ENCODE measurements at regions not wholly inside any gene's neighbourhood (a gene's known extent, or its start where the extent isn't known, plus 50 kb on each side); places are given as distances from the start of the nearest gene placed in this dataset.

- Mint-ChIP-seq H3K4me3 (no peak overlapping the region), H3K27me3 (peaks cover 0 to 8% (median 7%) of the 10 kb centered on the region in 5 donors), H3K9me3 (no peaks in the 10 kb centered on the region), H3K4me1 (peaks cover 0 to 3% (median 0%) of the 10 kb centered on the region in 4 donors), H3K36me3 (no peaks in the 10 kb centered on the region), H3K27ac (no peak overlapping the region)
- POLR2A ChIA-PET = no interaction called here
- DNase-seq = no peak
- no peak for ATAC-seq
Observed at GRCh38 chr15:61527836-61528580, 298.9 kb upstream of the RORA start.

GRCh38 chr15:61524545-61524944, 295.4 kb upstream of the RORA start:
- POLR2A ChIA-PET = no interaction called here
- ATAC-seq (no peak), DNase-seq (no peak)
- no peak overlapping the region for H3K27ac Mint-ChIP-seq
- no peak overlapping the region for H3K4me3 Mint-ChIP-seq
- no peaks in the 10 kb centered on the region for H3K9me3 Mint-ChIP-seq
- H3K4me1 Mint-ChIP-seq = peaks cover 0 to 3% (median 0%) of the 10 kb centered on the region in 4 donors
- H3K27me3 Mint-ChIP-seq = peaks cover 0 to 7% (median 2%) of the 10 kb centered on the region in 5 donors
- no peaks in the 10 kb centered on the region for H3K36me3 Mint-ChIP-seq

DNA sequence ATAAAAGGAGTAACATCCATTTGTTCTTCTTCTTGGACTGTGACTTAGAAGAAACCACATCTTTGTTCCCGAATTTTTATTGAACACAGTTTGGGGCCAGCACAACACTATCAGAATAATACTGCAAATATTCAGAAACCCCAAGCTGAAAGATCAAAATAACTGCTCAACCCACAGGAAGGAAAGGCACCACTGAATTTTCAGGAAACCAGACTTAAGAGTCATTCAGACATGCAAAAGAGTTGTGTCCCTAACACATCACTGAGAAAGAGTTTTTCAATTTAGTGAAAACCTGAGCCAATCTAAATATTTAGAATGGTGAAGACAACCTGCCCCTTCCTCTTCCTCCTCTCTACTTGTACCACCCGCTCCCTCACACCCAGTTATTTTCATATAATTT, 295.0 kb upstream of the RORA start:
- POLR2A ChIA-PET = no interaction called here
- H3K4me1 Mint-ChIP-seq = peaks cover 0 to 3% (median 0%) of the 10 kb centered on the region in 4 donors
- H3K4me3 Mint-ChIP-seq = no peak overlapping the region
- H3K27me3 Mint-ChIP-seq = peaks cover 0 to 10% (median 4%) of the 10 kb centered on the region in 5 donors
- no peaks in the 10 kb centered on the region for H3K9me3 Mint-ChIP-seq
- no peak for ATAC-seq
- H3K27ac Mint-ChIP-seq = no peak overlapping the region
- H3K36me3 Mint-ChIP-seq = no peaks in the 10 kb centered on the region
- no peak for DNase-seq

- H3K27me3 Mint-ChIP-seq = peaks cover 3 to 8% (median 6%) of the 10 kb centered on the region in 5 donors
- no peaks in the 10 kb centered on the region for H3K9me3 Mint-ChIP-seq
- H3K4me3 Mint-ChIP-seq = no peak overlapping the region
- no peak for ATAC-seq
- peaks cover 0 to 1% (median 0%) of the 10 kb centered on the region in 4 donors for H3K4me1 Mint-ChIP-seq
- no peaks in the 10 kb centered on the region for H3K36me3 Mint-ChIP-seq
- DNase-seq = no peak
- POLR2A ChIA-PET = no interaction called here
- no peak overlapping the region for H3K27ac Mint-ChIP-seq
Observed at GRCh38 chr15:61522411-61522810, 293.3 kb upstream of the RORA start.

- Mint-ChIP-seq H3K36me3 (no peaks in the 10 kb centered on the region), H3K27me3 (peaks cover 3 to 11% (median 10%) of the 10 kb centered on the region in 5 donors), H3K9me3 (no peaks in the 10 kb centered on the region), H3K4me3 (no peak overlapping the region), H3K4me1 (peaks cover 0 to 1% (median 0%) of the 10 kb centered on the region in 4 donors), H3K27ac (no peak overlapping the region)
- ATAC-seq = no peak
- no peak for DNase-seq
- POLR2A ChIA-PET = no interaction called here
Observed at GRCh38 chr15:61521953-61522352, 292.9 kb upstream of the RORA start.

DNA sequence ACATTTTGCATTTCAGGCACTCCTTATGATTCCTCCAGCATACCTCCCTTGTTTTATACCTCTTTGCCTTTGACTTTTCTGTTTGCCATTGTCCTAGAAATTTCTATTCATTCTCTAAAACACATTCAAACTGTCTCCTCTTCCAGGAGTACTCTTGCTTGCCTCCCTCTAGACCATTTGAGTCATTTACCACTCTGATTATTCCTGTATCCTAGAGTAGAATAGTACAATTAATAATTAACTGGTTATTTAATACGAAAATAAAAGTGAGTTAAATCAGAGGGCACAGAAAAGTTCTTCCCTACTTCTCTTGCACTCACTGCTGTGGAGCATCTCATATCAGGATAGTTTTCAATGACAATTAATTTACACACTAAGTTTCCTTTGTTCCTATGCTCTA, 290.2 kb upstream of the RORA start:
- H3K27me3 Mint-ChIP-seq = peaks cover 3 to 15% (median 9%) of the 10 kb centered on the region in 5 donors

GRCh38 chr15:61518191-61518950, 289.3 kb upstream of the RORA start:
- Mint-ChIP-seq H3K27ac (no peak overlapping the region), H3K9me3 (peaks cover 0 to 3% (median 0%) of the 10 kb centered on the region in 9 donors), H3K27me3 (peaks cover 3 to 15% (median 9%) of the 10 kb centered on the region in 5 donors), H3K4me1 (no peaks in the 10 kb centered on the region), H3K4me3 (no peak overlapping the region), H3K36me3 (no peaks in the 10 kb centered on the region)
- POLR2A ChIA-PET = no interaction called here
- DNase-seq = no peak
- ATAC-seq = no peak

More for the DNA sequence above, 290.2 kb upstream of the RORA start:
- Mint-ChIP-seq H3K9me3 (no peaks in the 10 kb centered on the region), H3K4me3 (no peak overlapping the region), H3K27ac (no peak overlapping the region), H3K36me3 (no peaks in the 10 kb centered on the region), H3K4me1 (peaks cover 0 to under 1% (median 0%) of the 10 kb centered on the region in 4 donors)
- POLR2A ChIA-PET = no interaction called here
- DNase-seq = no peak
- ATAC-seq = no peak

DNA sequence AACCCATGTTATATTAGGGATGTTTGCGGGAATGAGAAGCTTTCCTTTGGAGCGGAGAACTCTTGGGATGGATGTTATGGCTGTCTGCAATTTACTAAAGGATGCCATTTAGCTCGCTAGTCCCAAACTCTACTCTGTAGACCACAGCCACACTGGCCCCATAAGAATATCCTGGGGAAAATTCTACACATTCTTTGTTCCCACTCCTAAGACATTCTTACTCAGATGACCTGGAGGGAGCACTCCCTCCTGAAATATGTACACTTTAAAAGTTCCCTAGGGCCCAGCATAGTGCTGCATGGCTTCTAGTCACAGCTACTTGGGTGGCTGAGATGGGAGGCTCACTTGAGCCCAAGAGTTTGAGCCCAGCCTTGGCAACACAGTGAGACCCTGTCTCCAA, 288.7 kb upstream of the RORA start:
- Mint-ChIP-seq H3K27me3 (peaks cover 3 to 15% (median 9%) of the 10 kb centered on the region in 5 donors), H3K36me3 (no peaks in the 10 kb centered on the region), H3K9me3 (peaks cover 0 to 3% (median 0%) of the 10 kb centered on the region in 9 donors), H3K4me3 (no peak overlapping the region), H3K27ac (no peak overlapping the region), H3K4me1 (no peaks in the 10 kb centered on the region)
- POLR2A ChIA-PET = no interaction called here
- no peak for DNase-seq
- ATAC-seq = no peak

DNA sequence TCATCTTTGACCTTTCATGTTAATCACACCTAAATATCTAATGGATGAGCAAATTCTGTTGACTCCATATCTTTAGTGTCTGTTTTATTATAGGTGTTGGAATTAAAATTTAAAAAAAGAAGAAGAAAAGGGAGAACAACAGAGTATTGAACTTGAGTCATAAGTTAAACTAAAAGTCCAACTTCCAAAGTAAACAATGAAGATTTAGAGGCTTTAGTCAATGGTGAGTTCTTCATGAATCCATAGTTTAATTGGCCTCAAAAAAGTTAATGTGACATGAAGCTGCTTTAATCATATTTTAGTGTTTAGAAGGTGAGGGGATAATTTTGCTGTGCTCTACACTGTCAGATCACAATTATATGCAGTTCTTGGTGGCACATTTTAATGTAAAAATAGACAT, 288.2 kb upstream of the RORA start:
- Mint-ChIP-seq H3K27me3 (peaks cover 3 to 15% (median 9%) of the 10 kb centered on the region in 5 donors), H3K36me3 (no peaks in the 10 kb centered on the region), H3K9me3 (peaks cover 0 to 3% (median 0%) of the 10 kb centered on the region in 9 donors), H3K4me3 (no peak overlapping the region), H3K27ac (no peak overlapping the region), H3K4me1 (no peaks in the 10 kb centered on the region)
- ATAC-seq = no peak
- no peak for DNase-seq
- POLR2A ChIA-PET = no interaction called here

DNA sequence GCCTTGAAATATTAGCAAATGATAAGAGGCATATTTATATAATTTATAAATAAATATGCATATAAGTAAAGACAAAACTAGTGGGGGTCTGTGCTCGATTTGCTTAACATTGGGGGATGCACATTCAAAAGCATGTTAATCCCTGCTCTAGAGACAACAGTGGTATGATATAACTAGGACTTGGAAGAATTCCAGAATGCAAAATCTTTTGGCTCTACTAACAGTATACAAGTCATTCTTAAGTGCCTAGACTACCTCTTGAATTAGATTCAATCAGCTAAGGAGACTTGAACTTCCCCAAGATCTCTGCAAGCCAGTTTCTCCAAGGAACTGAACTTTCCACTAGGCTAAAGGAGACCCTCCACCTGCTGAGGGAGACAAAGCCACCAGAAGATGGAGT, 282.7 kb upstream of the RORA start:
- peaks cover 0 to 3% (median 0%) of the 10 kb centered on the region in 9 donors for H3K9me3 Mint-ChIP-seq
- H3K27me3 Mint-ChIP-seq = peaks cover 7 to 36% (median 14%) of the 10 kb centered on the region in 5 donors
- no peaks in the 10 kb centered on the region for H3K36me3 Mint-ChIP-seq
- no peak for DNase-seq
- no peak overlapping the region for H3K4me3 Mint-ChIP-seq
- ATAC-seq = no peak
- POLR2A ChIA-PET = no interaction called here
- no peaks in the 10 kb centered on the region for H3K4me1 Mint-ChIP-seq
- H3K27ac Mint-ChIP-seq = no peak overlapping the region

DNA sequence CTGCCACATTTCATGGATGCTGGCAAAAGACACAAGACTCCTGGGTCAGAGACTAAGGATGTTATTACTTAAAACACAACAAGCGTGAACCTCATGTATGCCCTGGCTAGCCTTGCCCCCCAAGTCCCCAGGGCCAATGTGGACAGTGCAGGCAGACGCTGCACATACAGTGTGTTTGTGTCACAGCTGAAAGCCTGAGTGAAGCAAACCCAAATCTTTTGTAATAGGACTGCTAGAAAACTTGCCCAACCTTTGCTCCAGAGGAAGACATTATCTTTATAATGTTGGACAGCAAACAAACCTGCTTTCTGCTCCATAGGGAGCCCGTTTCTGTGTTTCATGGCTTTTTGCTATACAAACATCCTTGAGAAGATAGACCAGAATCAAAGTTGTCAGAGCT, 282.0 kb upstream of the RORA start:
- H3K36me3 Mint-ChIP-seq = no peaks in the 10 kb centered on the region
- H3K9me3 Mint-ChIP-seq = peaks cover 0 to 3% (median 0%) of the 10 kb centered on the region in 9 donors
- no peaks in the 10 kb centered on the region for H3K4me1 Mint-ChIP-seq
- no peak overlapping the region for H3K27ac Mint-ChIP-seq
- POLR2A ChIA-PET = no interaction called here
- no peak for ATAC-seq
- DNase-seq = no peak
- peaks cover 10 to 38% (median 12%) of the 10 kb centered on the region in 5 donors for H3K27me3 Mint-ChIP-seq
- H3K4me3 Mint-ChIP-seq = no peak overlapping the region

DNA sequence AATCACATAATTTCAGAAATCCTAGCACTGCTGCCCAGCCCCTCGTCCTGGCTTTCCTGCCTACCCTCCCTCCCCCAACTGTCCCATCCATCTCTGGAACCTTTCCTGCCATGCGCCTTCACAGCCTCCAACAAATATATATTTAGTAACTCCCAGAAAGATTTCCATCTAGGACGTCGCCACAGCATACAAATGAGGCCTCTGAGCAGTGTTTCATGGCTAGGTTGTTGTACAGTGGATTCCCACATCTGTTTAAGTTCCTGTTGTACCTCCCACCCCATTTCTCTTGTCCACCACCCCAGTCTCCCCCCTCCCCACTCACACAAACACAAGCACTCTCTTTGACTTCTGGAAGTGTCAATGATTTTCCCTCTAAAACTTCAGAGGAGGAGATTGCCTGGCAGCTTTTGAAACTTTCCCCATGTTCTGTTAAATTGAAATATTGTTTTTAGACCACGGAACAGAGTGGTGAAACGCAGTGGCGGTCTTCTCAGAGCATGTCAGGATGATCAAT, 280.3 kb upstream of the RORA start:
- no peaks in the 10 kb centered on the region for H3K36me3 Mint-ChIP-seq
- H3K4me3 Mint-ChIP-seq = no peak overlapping the region
- POLR2A ChIA-PET = no interaction called here
- H3K4me1 Mint-ChIP-seq = no peaks in the 10 kb centered on the region
- ATAC-seq = no peak
- H3K27ac Mint-ChIP-seq = no peak overlapping the region
- no peak for DNase-seq
- peaks cover 0 to 3% (median 0%) of the 10 kb centered on the region in 9 donors for H3K9me3 Mint-ChIP-seq
- H3K27me3 Mint-ChIP-seq = peaks cover 12 to 38% (median 14%) of the 10 kb centered on the region in 5 donors

DNA sequence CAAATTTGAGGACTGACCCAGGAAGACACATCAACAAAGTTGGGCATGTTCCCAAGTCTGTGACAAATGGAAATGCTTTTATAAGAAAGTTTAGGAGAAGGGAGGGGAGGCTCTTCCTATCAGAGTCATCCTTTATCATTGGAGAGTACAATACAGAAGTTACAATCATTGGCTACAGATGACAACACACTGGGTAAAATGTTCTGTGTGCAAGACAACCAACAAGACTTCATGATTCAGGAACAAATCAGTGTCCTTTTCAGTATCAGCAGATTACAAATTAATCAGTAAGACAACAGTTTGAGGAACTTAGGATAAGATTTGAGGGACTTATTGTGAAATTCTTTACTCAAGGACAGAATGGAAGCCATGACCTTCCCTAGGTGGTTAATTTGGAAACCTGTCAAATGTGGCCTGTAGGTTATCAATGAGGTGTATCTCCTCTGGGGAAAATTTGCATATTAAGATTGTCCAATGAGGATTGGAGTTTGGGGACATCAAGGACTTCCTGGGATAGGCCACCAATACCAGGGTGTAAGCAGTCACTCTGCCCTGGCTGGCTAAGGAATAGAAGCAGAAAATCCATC, 274.4 kb upstream of the RORA start:
- POLR2A ChIA-PET = no interaction called here

More for the DNA sequence above, 274.4 kb upstream of the RORA start:
- no peak overlapping the region for H3K4me3 Mint-ChIP-seq
- no peak for DNase-seq
- no peaks in the 10 kb centered on the region for H3K4me1 Mint-ChIP-seq
- H3K27ac Mint-ChIP-seq = no peak overlapping the region
- H3K36me3 Mint-ChIP-seq = no peaks in the 10 kb centered on the region
- H3K9me3 Mint-ChIP-seq = peaks cover 0 to 3% (median 0%) of the 10 kb centered on the region in 9 donors
- peaks cover 12 to 38% (median 20%) of the 10 kb centered on the region in 5 donors for H3K27me3 Mint-ChIP-seq
- no peak for ATAC-seq

All from naive thymus-derived CD8-positive, alpha-beta T cell (primary cell).